ENCODE measurements at regions not wholly inside any gene's neighbourhood (a gene's known extent, or its start where the extent isn't known, plus 50 kb on each side); places are given as distances from the start of the nearest gene placed in this dataset.

- TF ChIP-seq GATA2 (IDR thresholded peaks at IDR 0.05; ENCODE audit: low read depth, low read length) (no peak), GATA3 (IDR thresholded peaks at IDR 0.05; ENCODE audit: low read depth, low read length) (no peak)
Observed at GRCh38 chr10:3406556-3406955, 234.0 kb upstream of the PITRM1 start.

All from SH-SY5Y (cell line).